Keratinocyte (primary cell): ENCODE measurements at regions not wholly inside any gene's neighbourhood (a gene's known extent, or its start where the extent isn't known, plus 50 kb on each side); places are given as distances from the start of the nearest gene placed in this dataset.

ENCODE experiments used
- DNase-seq: peaks from one replicate; pipeline ENCODE4 v3.0.0-alpha.2; 2011; ENCODE audit warnings: low read depth, missing footprints, low spot score
- FAIRE-seq: peaks from 2 replicates; lab custom pipeline; 2011; peaks lifted over from hg19 to GRCh38; lab: Jason Lieb, UNC
- H2AFZ ChIP-seq: 2 replicates; pipeline ENCODE4 v1.6.0; 2012; ENCODE audit warnings: low read length, control low read depth, inconsistent platforms; ENCODE audit not compliant: control insufficient read depth
- H3K27ac ChIP-seq: 2 replicates; pipeline ENCODE4 v1.5.1; 2011; ENCODE audit warnings: low read length; ENCODE audit not compliant: control insufficient read depth, insufficient read depth
- H3K27me3 ChIP-seq: 3 replicates; pipeline ENCODE4 v1.6.0; 2011; ENCODE audit warnings: low read length; ENCODE audit not compliant: control insufficient read depth, insufficient read depth; ENCODE audit errors: extremely low read depth
- H3K36me3 ChIP-seq, 2 experiments: 2 replicates in 1 of 2; 3 replicates in 1 of 2; pipeline ENCODE4 v1.5.1; 2011; ENCODE audit warnings: low read length in 2 of 2, mild to moderate bottlenecking in 1 of 2; ENCODE audit not compliant: control insufficient read depth in 2 of 2, insufficient read depth in 2 of 2; ENCODE audit errors: extremely low read depth in 1 of 2
- H3K4me1 ChIP-seq: 3 replicates; pipeline ENCODE4 v1.5.1; 2011; ENCODE audit warnings: low read length; ENCODE audit not compliant: control insufficient read depth, insufficient read depth; ENCODE audit errors: extremely low read depth
- H3K4me2 ChIP-seq: 3 replicates; pipeline ENCODE4 v1.6.0; 2011; ENCODE audit warnings: low read depth, low read length; ENCODE audit not compliant: control insufficient read depth, insufficient read depth; ENCODE audit errors: extremely low read depth
- H3K4me3 ChIP-seq, 3 experiments: fragments of 200-600 bp in 1 of 3; sonication (generic) in 1 of 3; 2 replicates in 2 of 3; 3 replicates in 1 of 3; pipeline ENCODE4 v1.5.1; 2011 to 2016; ENCODE audit warnings: low read length in 3 of 3, mild to moderate bottlenecking in 3 of 3, control low read depth in 2 of 3, inconsistent platforms in 1 of 3, low read depth in 1 of 3, mixed read lengths in 1 of 3, mixed run types in 1 of 3, moderate library complexity in 1 of 3; ENCODE audit not compliant: control insufficient read depth in 2 of 3, insufficient read depth in 2 of 3; ENCODE audit errors: extremely low read depth in 1 of 3
- H3K79me2 ChIP-seq: 2 replicates; pipeline ENCODE4 v1.6.0; 2012; ENCODE audit warnings: low read length; ENCODE audit not compliant: control insufficient read depth, insufficient read depth
- H3K9ac ChIP-seq: 3 replicates; pipeline ENCODE4 v1.6.0; 2011; ENCODE audit warnings: low read length; ENCODE audit not compliant: control insufficient read depth, insufficient read depth; ENCODE audit errors: extremely low read depth
- H3K9me1 ChIP-seq: 3 replicates; pipeline ENCODE4 v1.6.0; 2011; ENCODE audit warnings: low read length; ENCODE audit not compliant: control insufficient read depth, insufficient read depth; ENCODE audit errors: extremely low read depth
- H3K9me3 ChIP-seq: 2 replicates; pipeline ENCODE4 v1.5.1; 2012; ENCODE audit warnings: low read depth, low read length; ENCODE audit not compliant: control insufficient read depth
- H4K20me1 ChIP-seq: 3 replicates; pipeline ENCODE4 v1.6.0; 2011; ENCODE audit warnings: low read length; ENCODE audit not compliant: control insufficient read depth, insufficient read depth; ENCODE audit errors: extremely low read depth
- CTCF ChIP-seq, 3 experiments: IDR thresholded peaks in 1 of 3; conservative IDR thresholded peaks in 1 of 3; optimal IDR thresholded peaks in 1 of 3; 2 replicates in 2 of 3; 3 replicates in 1 of 3; pipeline versions ENCODE3 to v1.5.1; 2011; ENCODE audit warnings: low read length in 3 of 3, mild to moderate bottlenecking in 3 of 3, moderate library complexity in 2 of 3, control low read depth in 1 of 3, inconsistent platforms in 1 of 3; ENCODE audit not compliant: insufficient read depth in 2 of 3; ENCODE audit errors: extremely low read depth in 1 of 3
- EZH2 ChIP-seq: IDR thresholded peaks from one replicate; pipeline ENCODE4 v1.6.1; 2012; ENCODE audit warnings: inconsistent platforms, mild to moderate bottlenecking, low read length, moderate library complexity
- dilution Hi-C: fragments of 300-500 bp; cut with MboI; formaldehyde crosslinking; loops from one replicate; pipeline ENCODE4 v1.7.0; 2020; ENCODE audit warnings: low sequenced_read_pairs; ENCODE audit not compliant: extremely low pct_ligation_motif_present

- Histone ChIP-seq H3K9me3 (no peaks in the 10 kb centered on the region), H3K27me3 (no peaks in the 10 kb centered on the region), H3K27ac (no peak overlapping the region), H3K36me3 (no peaks in the 10 kb centered on the region), H3K9me1 (no peaks in the 10 kb centered on the region), H3K4me2 (no peak overlapping the region), H2AFZ (no peak overlapping the region), H3K79me2 (no peaks in the 10 kb centered on the region), H3K4me1 (no peaks in the 10 kb centered on the region), H3K4me3 (no peak overlapping the region), H4K20me1 (no peaks in the 10 kb centered on the region), H3K9ac (no peak overlapping the region)
- no peak for TF ChIP-seq EZH2
- no peak for TF ChIP-seq CTCF (optimal IDR thresholded peaks at IDR 0.05 in 1 of 3, IDR thresholded peaks at IDR 0.05 in 1 of 3, conservative IDR thresholded peaks at IDR 0.05 in 1 of 3; ENCODE audit: extremely low read depth in 1 of 3, insufficient read depth in 2 of 3, low read length in 3 of 3)
- FAIRE-seq: no peak
- no peak for DNase-seq
- dilution Hi-C loops: no loop called here
Measured at GRCh38 chr10:65306201-65306600, 1619.6 kb upstream of the LRRTM3 start.

- Histone ChIP-seq H2AFZ (no peak overlapping the region), H3K79me2 (no peaks in the 10 kb centered on the region), H3K9me3 (no peaks in the 10 kb centered on the region), H3K4me2 (no peak overlapping the region), H4K20me1 (no peaks in the 10 kb centered on the region), H3K27ac (no peak overlapping the region), H3K36me3 (no peaks in the 10 kb centered on the region), H3K9ac (no peak overlapping the region), H3K27me3 (no peaks in the 10 kb centered on the region), H3K4me1 (no peaks in the 10 kb centered on the region), H3K4me3 (no peak overlapping the region), H3K9me1 (no peaks in the 10 kb centered on the region)
- TF ChIP-seq CTCF (optimal IDR thresholded peaks at IDR 0.05 in 1 of 3, IDR thresholded peaks at IDR 0.05 in 1 of 3, conservative IDR thresholded peaks at IDR 0.05 in 1 of 3; ENCODE audit: extremely low read depth in 1 of 3, insufficient read depth in 2 of 3, low read length in 3 of 3) (no peak), EZH2 (no peak)
- no peak for FAIRE-seq
- DNase-seq: no peak
- dilution Hi-C loops: no loop called here
Measured at GRCh38 chr10:65312876-65313275, 1613.0 kb upstream of the LRRTM3 start.
